Kidney (tissue), 13 donors: ENCODE measurements at regions not wholly inside any gene's neighbourhood (a gene's known extent, or its start where the extent isn't known, plus 50 kb on each side); places are given as distances from the start of the nearest gene placed in this dataset.

Experiments
- DNase-seq, 5 donors: peaks; one replicate each; pipeline ENCODE4 v3.0.0-alpha.2; 2013 to 2020
- FAIRE-seq: peaks from 2 replicates; lab custom pipeline; 2012; peaks lifted over from hg19 to GRCh38; lab: Jason Lieb, UNC
- H3K27ac ChIP-seq, 2 donors: one replicate each; pipeline ENCODE4 v1.7.0; 2013; ENCODE audit warnings: low read depth in 2 of 2, low read length in 2 of 2, inconsistent platforms in 1 of 2
- H3K27me3 ChIP-seq: one replicate; pipeline ENCODE4 v1.7.1; 2013; ENCODE audit warnings: low read length, inconsistent platforms; ENCODE audit not compliant: control insufficient read depth, insufficient read depth
- H3K36me3 ChIP-seq, 3 donors: one replicate each; pipeline versions ENCODE4 v1.7.0 to v1.7.1; 2013; ENCODE audit warnings: low read length in 3 of 3, control low read depth in 1 of 3, inconsistent platforms in 1 of 3; ENCODE audit not compliant: insufficient read depth in 3 of 3, control insufficient read depth in 2 of 3
- H3K4me1 ChIP-seq, 3 donors: one replicate each; pipeline versions ENCODE4 v1.7.0 to v1.7.1; 2013; ENCODE audit warnings: low read length in 3 of 3, inconsistent platforms in 1 of 3, low read depth in 1 of 3; ENCODE audit not compliant: control insufficient read depth in 2 of 3, insufficient read depth in 2 of 3
- H3K4me3 ChIP-seq, 3 donors: one replicate each; pipeline versions ENCODE4 v1.7.0 to v1.8.1; 2013; ENCODE audit warnings: low read length in 3 of 3, control low read depth in 1 of 3, inconsistent platforms in 1 of 3
- H3K9ac ChIP-seq, 3 donors: one replicate each; pipeline versions ENCODE4 v1.7.0 to v1.7.1; 2013; ENCODE audit warnings: low read length in 3 of 3, control low read depth in 1 of 3, inconsistent platforms in 1 of 3
- H3K9me3 ChIP-seq, 3 donors: one replicate each; pipeline versions ENCODE4 v1.7.0 to v1.7.1; 2013; ENCODE audit warnings: low read length in 3 of 3, control low read depth in 1 of 3, inconsistent platforms in 1 of 3; ENCODE audit not compliant: control insufficient read depth in 2 of 3, insufficient read depth in 1 of 3
- CTCF ChIP-seq: IDR thresholded peaks from 3 replicates; pipeline ENCODE4 v1.5.1; 2012; ENCODE audit warnings: mild to moderate bottlenecking, moderate library complexity, borderline replicate concordance; ENCODE audit not compliant: insufficient read depth; ENCODE audit errors: extremely low read depth
- intact Hi-C: fragments of 100-400 bp; cut with DNase I; formaldehyde crosslinking; loops from one replicate; pipeline ENCODE4 v1.11.1; 2022
- donor health status: control.
- donor health status: control.
- donor health status: control.
- donor health status: control.
- donor health status: control.
- donor health status: DM: yes; HTN: yes; CAD: no.
- donor health status: Normal renal cell carcinoma (clear cell type).

GRCh38 chr11:36775756-36776155 is 177.7 kb upstream of the RAG2 start:
- intact Hi-C loops: no loop called here
- FAIRE-seq: no peak
- H3K9me3 ChIP-seq: no peaks in the 10 kb centered on the region

GRCh38 chr11:36775130-36775529 is 177.1 kb upstream of the RAG2 start:
- FAIRE-seq (no peak), DNase-seq (peak in 1 of 5 donors; percentile 9)
- H3K9me3 ChIP-seq: no peaks in the 10 kb centered on the region
- no peak overlapping the region for H3K4me3 ChIP-seq
- no peak for TF ChIP-seq CTCF
- H3K36me3 ChIP-seq: no peaks in the 10 kb centered on the region
- intact Hi-C loops: no loop called here
- peaks cover 0 to 3% (median 3%) of the 10 kb centered on the region in 3 donors for H3K4me1 ChIP-seq
- H3K27me3 ChIP-seq: no peaks in the 10 kb centered on the region
- no peak overlapping the region for H3K9ac ChIP-seq
- no peak overlapping the region for H3K27ac ChIP-seq

More at GRCh38 chr11:36775756-36776155, 177.7 kb upstream of the RAG2 start:
- no peaks in the 10 kb centered on the region for H3K27me3 ChIP-seq
- no peak for DNase-seq
- TF ChIP-seq CTCF: no peak
- peaks cover 0 to 6% (median 3%) of the 10 kb centered on the region in 3 donors for H3K4me1 ChIP-seq
- no peak overlapping the region for H3K9ac ChIP-seq
- H3K27ac ChIP-seq: no peak overlapping the region
- H3K4me3 ChIP-seq: no peak overlapping the region
- H3K36me3 ChIP-seq: no peaks in the 10 kb centered on the region

GRCh38 chr11:36774603-36775002 is 176.6 kb upstream of the RAG2 start:
- Histone ChIP-seq H3K4me3 (no peak overlapping the region), H3K9ac (no peak overlapping the region), H3K27ac (no peak overlapping the region), H3K36me3 (no peaks in the 10 kb centered on the region), H3K4me1 (no peaks in the 10 kb centered on the region), H3K27me3 (no peaks in the 10 kb centered on the region), H3K9me3 (no peaks in the 10 kb centered on the region)
- intact Hi-C loops: no loop called here
- no peak for TF ChIP-seq CTCF
- no peak for FAIRE-seq
- no peak for DNase-seq

GRCh38 chr11:36763187-36763586 is 165.2 kb upstream of the RAG2 start:
- Histone ChIP-seq H3K27me3 (no peaks in the 10 kb centered on the region), H3K9ac (no peak overlapping the region), H3K4me1 (no peaks in the 10 kb centered on the region), H3K36me3 (no peaks in the 10 kb centered on the region), H3K27ac (no peak overlapping the region), H3K4me3 (no peak overlapping the region), H3K9me3 (no peaks in the 10 kb centered on the region)
- intact Hi-C loops: no loop called here
- no peak for FAIRE-seq
- DNase-seq: no peak
- TF ChIP-seq CTCF: no peak
